GM19455 (cell line): ENCODE measurements at regions not wholly inside any gene's neighbourhood (a gene's known extent, or its start where the extent isn't known, plus 50 kb on each side); places are given as distances from the start of the nearest gene placed in this dataset.

Experiments used
- ATAC-seq: cut with Tn5 transposase; IDR thresholded peaks from one replicate; pipeline ENCODE4 v1.9.1; 2021; ENCODE audit not compliant: unreplicated experiment

- no peak for ATAC-seq
Observed at GRCh38 chr17:33352526-33352925, 59.4 kb upstream of the ASIC2 start.

GRCh38 chr17:33356266-33356665 is 63.2 kb upstream of the ASIC2 start:
- no peak for ATAC-seq

- ATAC-seq: no peak
Observed at GRCh38 chr17:33363475-33363874, 70.4 kb upstream of the ASIC2 start.

- no peak for ATAC-seq
Observed at GRCh38 chr17:33366960-33367359, 73.9 kb upstream of the ASIC2 start.

- no peak for ATAC-seq
Observed at GRCh38 chr17:33369149-33369548, 76.1 kb upstream of the ASIC2 start.

GRCh38 chr17:33369876-33370275 is 76.8 kb upstream of the ASIC2 start:
- no peak for ATAC-seq

GRCh38 chr17:33370401-33370800 is 77.3 kb upstream of the ASIC2 start:
- no peak for ATAC-seq

GRCh38 chr17:33371377-33371776 is 78.3 kb upstream of the ASIC2 start:
- ATAC-seq: no peak

- ATAC-seq: no peak
Observed at GRCh38 chr17:33373273-33373672, 80.2 kb upstream of the ASIC2 start.

- no peak for ATAC-seq
Observed at GRCh38 chr17:33375103-33375502, 82.0 kb upstream of the ASIC2 start.

- ATAC-seq: no peak
Observed at GRCh38 chr17:33375783-33376182, 82.7 kb upstream of the ASIC2 start.

- ATAC-seq: no peak
Observed at GRCh38 chr17:33377837-33378595, 84.9 kb upstream of the ASIC2 start.

GRCh38 chr17:33381201-33381600 is 88.1 kb upstream of the ASIC2 start:
- no peak for ATAC-seq

- ATAC-seq: no peak
Observed at GRCh38 chr17:33383488-33384023, 90.5 kb upstream of the ASIC2 start.

GRCh38 chr17:33385133-33385532 is 92.0 kb upstream of the ASIC2 start:
- no peak for ATAC-seq

- no peak for ATAC-seq
Observed at GRCh38 chr17:33385713-33386112, 92.6 kb upstream of the ASIC2 start.

- no peak for ATAC-seq
Observed at GRCh38 chr17:33387406-33387805, 94.3 kb upstream of the ASIC2 start.

- ATAC-seq: no peak
Observed at GRCh38 chr17:33389504-33390135, 96.5 kb upstream of the ASIC2 start.

- no peak for ATAC-seq
Observed at GRCh38 chr17:33390479-33391176, 97.5 kb upstream of the ASIC2 start.

- no peak for ATAC-seq
Observed at GRCh38 chr17:33396818-33397217, 103.7 kb upstream of the ASIC2 start.

- no peak for ATAC-seq
Observed at GRCh38 chr17:33398386-33398785, 105.3 kb upstream of the ASIC2 start.

GRCh38 chr17:33401249-33401648 is 108.2 kb upstream of the ASIC2 start:
- ATAC-seq: no peak
